Fibroblast of peridontal ligament (primary cell): ENCODE measurements at regions not wholly inside any gene's neighbourhood (a gene's known extent, or its start where the extent isn't known, plus 50 kb on each side); places are given as distances from the start of the nearest gene placed in this dataset.
A peak's percentile ranks its signal among the peaks of the same experiment; 100 is the strongest.
"Not testable (repeated sequence)": the region's sequence is repeated elsewhere in the genome, so short reads cannot be mapped to it uniquely, and the experiment has no call there.

Experiments used
- DNase-seq: peaks from one replicate; pipeline ENCODE4 v3.0.0-alpha.2; 2010; ENCODE audit errors: extremely low read depth

- no peak for DNase-seq
These were observed 51.2 kb upstream of the LBX1 start for GRCh38 chr10:101280511-101280910.

- DNase-seq, result not testable (repeated sequence)
These were observed 51.7 kb upstream of the LBX1 start for GRCh38 chr10:101280921-101281320.

GRCh38 chr10:101282947-101283346, 53.7 kb upstream of the LBX1 start:
- no peak for DNase-seq

GRCh38 chr10:101283762-101284100, 54.5 kb upstream of the LBX1 start:
- no peak for DNase-seq

- no peak for DNase-seq
These were observed 55.0 kb upstream of the LBX1 start for GRCh38 chr10:101284101-101284743.

GRCh38 chr10:101284744-101285463, 55.6 kb upstream of the LBX1 start:
- no peak for DNase-seq

GRCh38 chr10:101285519-101286070, 56.3 kb upstream of the LBX1 start:
- DNase-seq, result no peak

GRCh38 chr10:101286248-101287046, 57.2 kb upstream of the LBX1 start:
- DNase-seq, result no peak

GRCh38 chr10:101287183-101287996, 58.1 kb upstream of the LBX1 start:
- DNase-seq, result no peak

GRCh38 chr10:101287997-101288635, 58.9 kb upstream of the LBX1 start:
- peak; percentile 15 for DNase-seq

- DNase-seq, result no peak
These were observed 60.3 kb upstream of the LBX1 start for GRCh38 chr10:101289541-101289940.

- no peak for DNase-seq
These were observed 61.2 kb upstream of the LBX1 start for GRCh38 chr10:101290431-101290830.

- no peak for DNase-seq
These were observed 61.6 kb upstream of the LBX1 start for GRCh38 chr10:101290881-101291280.

GRCh38 chr10:101291331-101292193, 62.3 kb upstream of the LBX1 start:
- DNase-seq, result no peak

GRCh38 chr10:101292194-101293006, 61.6 kb upstream of the BTRC start:
- DNase-seq, result peak; percentile 8

- no peak for DNase-seq
These were observed 60.8 kb upstream of the BTRC start for GRCh38 chr10:101293007-101293723.

- DNase-seq, result no peak
These were observed 59.9 kb upstream of the BTRC start for GRCh38 chr10:101294109-101294508.

GRCh38 chr10:101295261-101295660, 58.7 kb upstream of the BTRC start:
- no peak for DNase-seq
